Fibroblast of mammary gland (primary cell): ENCODE measurements at regions not wholly inside any gene's neighbourhood (a gene's known extent, or its start where the extent isn't known, plus 50 kb on each side); places are given as distances from the start of the nearest gene placed in this dataset.

ENCODE experiments used
- DNase-seq: peaks from one replicate; pipeline ENCODE4 v3.0.0-alpha.2; 2010; ENCODE audit warnings: low read depth
- H3K4me3 ChIP-seq: 2 replicates; pipeline ENCODE4 v1.5.1; 2011; ENCODE audit warnings: low read depth, mild to moderate bottlenecking, low read length, moderate library complexity; ENCODE audit not compliant: control insufficient read depth
- TF ChIP-seq, protein P1 (sequence below): conservative IDR thresholded peaks from 2 replicates; pipeline ENCODE4 v1.5.1; 2011; ENCODE audit warnings: low read depth, low read length, inconsistent platforms; ENCODE audit not compliant: control insufficient read depth, insufficient read depth

DNA sequence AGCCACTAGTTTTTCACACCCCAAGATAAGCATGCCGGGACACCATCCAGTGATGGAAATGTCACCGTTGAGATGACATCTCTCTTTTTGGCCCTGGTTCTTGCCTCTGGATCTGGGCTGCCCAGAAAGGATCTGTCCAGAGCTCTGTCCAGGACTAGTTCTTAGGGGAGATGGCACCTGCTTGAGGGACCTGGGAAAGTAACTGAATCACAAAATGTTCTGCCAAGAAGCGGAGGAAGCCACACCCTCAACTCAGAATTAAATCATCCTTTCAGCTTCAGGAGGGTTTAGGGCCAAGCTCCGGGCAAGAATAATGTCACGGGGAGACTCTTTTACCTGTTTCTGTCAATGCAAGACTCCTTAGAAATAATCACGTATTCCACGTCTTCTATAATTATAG lies 248.6 kb downstream of the MAF start:
- no peak overlapping the region for H3K4me3 ChIP-seq
- no peak for DNase-seq
- TF ChIP-seq, protein P1, sequence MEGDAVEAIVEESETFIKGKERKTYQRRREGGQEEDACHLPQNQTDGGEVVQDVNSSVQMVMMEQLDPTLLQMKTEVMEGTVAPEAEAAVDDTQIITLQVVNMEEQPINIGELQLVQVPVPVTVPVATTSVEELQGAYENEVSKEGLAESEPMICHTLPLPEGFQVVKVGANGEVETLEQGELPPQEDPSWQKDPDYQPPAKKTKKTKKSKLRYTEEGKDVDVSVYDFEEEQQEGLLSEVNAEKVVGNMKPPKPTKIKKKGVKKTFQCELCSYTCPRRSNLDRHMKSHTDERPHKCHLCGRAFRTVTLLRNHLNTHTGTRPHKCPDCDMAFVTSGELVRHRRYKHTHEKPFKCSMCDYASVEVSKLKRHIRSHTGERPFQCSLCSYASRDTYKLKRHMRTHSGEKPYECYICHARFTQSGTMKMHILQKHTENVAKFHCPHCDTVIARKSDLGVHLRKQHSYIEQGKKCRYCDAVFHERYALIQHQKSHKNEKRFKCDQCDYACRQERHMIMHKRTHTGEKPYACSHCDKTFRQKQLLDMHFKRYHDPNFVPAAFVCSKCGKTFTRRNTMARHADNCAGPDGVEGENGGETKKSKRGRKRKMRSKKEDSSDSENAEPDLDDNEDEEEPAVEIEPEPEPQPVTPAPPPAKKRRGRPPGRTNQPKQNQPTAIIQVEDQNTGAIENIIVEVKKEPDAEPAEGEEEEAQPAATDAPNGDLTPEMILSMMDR, result no peak

GRCh38 chr16:79349803-79350202 lies 250.7 kb downstream of the MAF start:
- no peak for DNase-seq
- TF ChIP-seq, protein P1, result no peak
- H3K4me3 ChIP-seq, result no peak overlapping the region

DNA sequence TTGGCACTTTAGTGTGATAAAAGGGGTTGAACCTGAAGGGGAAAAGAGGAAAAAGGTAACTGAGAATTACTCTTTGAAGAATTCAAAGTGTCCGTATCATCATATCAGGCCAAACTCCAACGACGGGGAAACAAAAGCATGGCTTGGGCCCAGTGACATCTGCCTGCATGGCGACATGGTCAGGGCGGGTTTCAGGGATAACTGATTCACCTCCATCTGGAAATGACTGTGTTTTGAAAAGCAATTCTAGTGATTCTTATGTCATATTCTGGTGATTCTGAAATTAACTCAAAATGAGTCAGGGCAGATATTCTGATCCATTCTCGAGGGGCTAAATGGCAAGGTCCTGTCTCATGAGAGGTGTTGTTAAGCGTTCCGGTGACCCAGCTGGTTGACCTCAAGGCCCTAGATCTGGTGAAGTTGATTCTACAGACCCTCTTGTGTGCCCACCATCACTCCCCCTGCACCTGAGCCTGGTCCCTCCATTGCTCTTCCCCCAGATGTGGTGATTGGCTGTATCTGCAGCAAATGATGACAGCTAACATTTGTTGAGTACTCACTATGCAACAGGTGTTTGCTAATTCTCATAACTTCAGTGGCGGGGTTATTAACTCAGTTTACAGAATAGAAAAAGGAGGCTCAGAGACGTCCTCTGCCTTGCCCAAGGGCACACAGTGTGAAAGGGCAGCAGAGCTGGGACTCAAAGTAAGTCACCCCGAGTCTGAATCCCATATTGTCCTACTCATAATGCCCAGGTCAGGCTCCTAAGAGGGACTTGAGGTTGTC lies 251.8 kb downstream of the MAF start:
- DNase-seq, result no peak
- TF ChIP-seq, protein P1, result no peak
- H3K4me3 ChIP-seq, result no peak overlapping the region

- TF ChIP-seq, protein P1, result no peak
- DNase-seq, result no peak
These were observed 253.3 kb downstream of the MAF start for GRCh38 chr16:79347277-79347676.

GRCh38 chr16:79339863-79340262 lies 260.7 kb downstream of the MAF start:
- no peak for DNase-seq
- no peak overlapping the region for H3K4me3 ChIP-seq
- TF ChIP-seq, protein P1, result no peak

More at GRCh38 chr16:79347277-79347676, 253.3 kb downstream of the MAF start:
- H3K4me3 ChIP-seq, result no peak overlapping the region

GRCh38 chr16:79337906-79338305 lies 262.6 kb downstream of the MAF start:
- TF ChIP-seq, protein P1, result no peak

More at GRCh38 chr16:79337906-79338305, 262.6 kb downstream of the MAF start:
- no peak for DNase-seq
- no peak overlapping the region for H3K4me3 ChIP-seq
